ENCODE measurements at regions not wholly inside any gene's neighbourhood (a gene's known extent, or its start where the extent isn't known, plus 50 kb on each side); places are given as distances from the start of the nearest gene placed in this dataset.

DNA sequence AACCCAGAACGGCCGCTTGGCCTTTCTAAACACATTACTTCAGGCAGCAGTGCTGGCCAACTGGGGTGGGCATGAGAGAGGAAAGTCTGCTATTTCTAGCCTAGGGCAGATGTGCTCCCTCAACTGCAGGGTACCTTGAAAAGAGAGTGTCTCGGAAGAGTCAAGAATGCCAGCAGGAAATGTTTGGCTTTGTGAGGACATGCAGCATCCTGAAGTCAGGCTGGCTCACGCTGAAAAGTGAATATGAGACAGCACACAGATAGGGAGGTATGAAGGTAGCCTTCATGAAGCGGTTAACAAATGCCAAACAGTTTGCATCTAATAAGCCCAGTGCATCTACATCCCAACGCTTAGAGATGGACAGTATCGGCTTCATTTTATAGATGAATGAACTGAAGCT lies 65.0 kb upstream of the NCKAP5 start:
- no peak for TF ChIP-seq FOXM1 (IDR thresholded peaks at IDR 0.05; ENCODE audit: borderline replicate concordance)
- TF ChIP-seq FOXA1 (IDR thresholded peaks at IDR 0.05): no peak
- no peak for TF ChIP-seq CTBP1 (IDR thresholded peaks at IDR 0.05; ENCODE audit: borderline replicate concordance)
- no peak for TF ChIP-seq BHLHE40 (IDR thresholded peaks at IDR 0.05; ENCODE audit: borderline replicate concordance)
- TF ChIP-seq SUZ12 (IDR thresholded peaks at IDR 0.05): no peak
- TF ChIP-seq LEF1 (IDR thresholded peaks at IDR 0.05; ENCODE audit: borderline replicate concordance): no peak
- TF ChIP-seq FOXK2 (IDR thresholded peaks at IDR 0.05): no peak
- no peak for TF ChIP-seq ELF4 (IDR thresholded peaks at IDR 0.05)
- TF ChIP-seq, protein P1, sequence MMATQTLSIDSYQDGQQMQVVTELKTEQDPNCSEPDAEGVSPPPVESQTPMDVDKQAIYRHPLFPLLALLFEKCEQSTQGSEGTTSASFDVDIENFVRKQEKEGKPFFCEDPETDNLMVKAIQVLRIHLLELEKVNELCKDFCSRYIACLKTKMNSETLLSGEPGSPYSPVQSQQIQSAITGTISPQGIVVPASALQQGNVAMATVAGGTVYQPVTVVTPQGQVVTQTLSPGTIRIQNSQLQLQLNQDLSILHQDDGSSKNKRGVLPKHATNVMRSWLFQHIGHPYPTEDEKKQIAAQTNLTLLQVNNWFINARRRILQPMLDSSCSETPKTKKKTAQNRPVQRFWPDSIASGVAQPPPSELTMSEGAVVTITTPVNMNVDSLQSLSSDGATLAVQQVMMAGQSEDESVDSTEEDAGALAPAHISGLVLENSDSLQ (IDR thresholded peaks at IDR 0.05): no peak
- TF ChIP-seq L3MBTL2 (conservative IDR thresholded peaks at IDR 0.05): no peak
- no peak for TF ChIP-seq NFRKB (IDR thresholded peaks at IDR 0.05)
- TF ChIP-seq HDGF (IDR thresholded peaks at IDR 0.05; ENCODE audit: borderline replicate concordance): no peak
- no peak for TF ChIP-seq SP1 (IDR thresholded peaks at IDR 0.05)
- no peak for TF ChIP-seq ARNT (IDR thresholded peaks at IDR 0.05)
